BE2C (cell line): ENCODE measurements at regions not wholly inside any gene's neighbourhood (a gene's known extent, or its start where the extent isn't known, plus 50 kb on each side); places are given as distances from the start of the nearest gene placed in this dataset.
"Not testable (repeated sequence)": the region's sequence is repeated elsewhere in the genome, so short reads cannot be mapped to it uniquely, and the experiment has no call there.

Experiments
- DNase-seq: peaks from one replicate; pipeline ENCODE4 v3.0.0-alpha.2; 2020
- H3K27me3 ChIP-seq: fragments of 250-450 bp; sonication (Bioruptor Pico); 2 replicates; pipeline ENCODE4 v1.5.1; 2020; ENCODE audit warnings: mild to moderate bottlenecking
- H3K36me3 ChIP-seq: fragments of 250-450 bp; sonication (Bioruptor Pico); 2 replicates; pipeline ENCODE4 v1.5.1; 2020; ENCODE audit warnings: mild to moderate bottlenecking
- H3K4me1 ChIP-seq: fragments of 250-450 bp; sonication (Bioruptor Pico); 2 replicates; pipeline ENCODE4 v1.5.1; 2020
- H3K4me3 ChIP-seq: 2 replicates; pipeline ENCODE4 v1.5.1; 2011; ENCODE audit warnings: low read depth, low read length
- H3K9me3 ChIP-seq: fragments of 250-450 bp; sonication (Bioruptor Pico); 2 replicates; pipeline ENCODE4 v1.5.1; 2020
- TF ChIP-seq, protein P1 (sequence below): IDR thresholded peaks from 2 replicates; pipeline ENCODE4 v1.5.1; 2012; ENCODE audit warnings: mild to moderate bottlenecking, low read depth, low read length

DNA sequence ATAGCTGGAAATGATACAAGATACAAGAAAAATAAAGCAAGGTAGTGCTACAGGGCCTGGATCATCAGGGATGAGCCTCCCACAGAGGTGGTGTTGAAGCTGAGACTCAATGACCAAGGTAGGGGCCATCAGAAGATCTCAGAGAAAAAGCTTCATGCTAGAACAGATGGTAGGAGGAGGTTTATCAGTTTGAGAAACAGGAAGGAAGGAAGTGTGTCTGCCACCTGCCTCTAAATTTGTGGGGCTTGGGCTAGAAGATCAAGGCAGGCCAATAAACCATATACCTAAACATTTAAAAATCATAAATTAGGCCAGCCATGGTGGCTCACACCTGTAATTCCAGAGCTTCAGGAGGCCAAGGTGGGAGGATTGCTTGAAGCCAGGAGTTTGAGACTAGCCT, 410.8 kb upstream of the PRKCQ start:
- H3K4me3 ChIP-seq: no peak overlapping the region
- TF ChIP-seq, protein P1, sequence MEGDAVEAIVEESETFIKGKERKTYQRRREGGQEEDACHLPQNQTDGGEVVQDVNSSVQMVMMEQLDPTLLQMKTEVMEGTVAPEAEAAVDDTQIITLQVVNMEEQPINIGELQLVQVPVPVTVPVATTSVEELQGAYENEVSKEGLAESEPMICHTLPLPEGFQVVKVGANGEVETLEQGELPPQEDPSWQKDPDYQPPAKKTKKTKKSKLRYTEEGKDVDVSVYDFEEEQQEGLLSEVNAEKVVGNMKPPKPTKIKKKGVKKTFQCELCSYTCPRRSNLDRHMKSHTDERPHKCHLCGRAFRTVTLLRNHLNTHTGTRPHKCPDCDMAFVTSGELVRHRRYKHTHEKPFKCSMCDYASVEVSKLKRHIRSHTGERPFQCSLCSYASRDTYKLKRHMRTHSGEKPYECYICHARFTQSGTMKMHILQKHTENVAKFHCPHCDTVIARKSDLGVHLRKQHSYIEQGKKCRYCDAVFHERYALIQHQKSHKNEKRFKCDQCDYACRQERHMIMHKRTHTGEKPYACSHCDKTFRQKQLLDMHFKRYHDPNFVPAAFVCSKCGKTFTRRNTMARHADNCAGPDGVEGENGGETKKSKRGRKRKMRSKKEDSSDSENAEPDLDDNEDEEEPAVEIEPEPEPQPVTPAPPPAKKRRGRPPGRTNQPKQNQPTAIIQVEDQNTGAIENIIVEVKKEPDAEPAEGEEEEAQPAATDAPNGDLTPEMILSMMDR: no peak
- no peaks in the 10 kb centered on the region for H3K9me3 ChIP-seq
- no peaks in the 10 kb centered on the region for H3K27me3 ChIP-seq
- no peaks in the 10 kb centered on the region for H3K36me3 ChIP-seq
- no peaks in the 10 kb centered on the region for H3K4me1 ChIP-seq
- no peak for DNase-seq

GRCh38 chr10:6988654-6989053, 408.6 kb upstream of the PRKCQ start:
- no peak overlapping the region for H3K4me3 ChIP-seq
- TF ChIP-seq, protein P1: no peak
- H3K9me3 ChIP-seq: no peaks in the 10 kb centered on the region
- H3K4me1 ChIP-seq: no peaks in the 10 kb centered on the region
- H3K36me3 ChIP-seq: no peaks in the 10 kb centered on the region
- no peak for DNase-seq
- no peaks in the 10 kb centered on the region for H3K27me3 ChIP-seq

- no peak for DNase-seq
- Histone ChIP-seq H3K4me3 (no peak overlapping the region), H3K4me1 (no peaks in the 10 kb centered on the region), H3K9me3 (no peaks in the 10 kb centered on the region), H3K27me3 (no peaks in the 10 kb centered on the region), H3K36me3 (no peaks in the 10 kb centered on the region)
- TF ChIP-seq, protein P1: no peak
Observed at GRCh38 chr10:6987536-6987945, 407.5 kb upstream of the PRKCQ start.

DNA sequence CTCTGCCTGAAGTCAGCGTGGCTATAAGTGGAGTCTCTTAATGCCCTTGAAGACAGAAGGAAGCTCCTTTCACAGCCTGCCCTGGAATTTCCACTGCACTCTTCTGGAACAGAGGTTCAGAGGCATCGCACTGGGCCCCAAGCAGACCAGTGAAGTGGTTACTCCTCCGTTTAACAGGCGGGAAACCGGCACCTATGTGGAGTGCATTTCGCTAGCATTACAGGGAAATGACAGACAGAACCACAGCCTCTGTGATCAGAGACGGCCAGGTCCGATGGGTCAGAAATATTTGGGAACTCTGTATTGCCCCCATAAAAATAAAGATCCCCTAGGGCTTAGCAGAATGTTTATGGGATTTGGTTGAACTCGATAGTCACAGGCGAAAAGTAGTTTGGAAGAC, 406.9 kb upstream of the PRKCQ start:
- DNase-seq: no peak
- Histone ChIP-seq H3K36me3 (no peaks in the 10 kb centered on the region), H3K9me3 (no peaks in the 10 kb centered on the region), H3K4me1 (no peaks in the 10 kb centered on the region), H3K4me3 (no peak overlapping the region), H3K27me3 (no peaks in the 10 kb centered on the region)
- TF ChIP-seq, protein P1: no peak

GRCh38 chr10:6985644-6986043, 405.6 kb upstream of the PRKCQ start:
- Histone ChIP-seq H3K4me1 (no peaks in the 10 kb centered on the region), H3K4me3 (no peak overlapping the region), H3K27me3 (no peaks in the 10 kb centered on the region), H3K9me3 (no peaks in the 10 kb centered on the region), H3K36me3 (no peaks in the 10 kb centered on the region)
- DNase-seq: no peak
- TF ChIP-seq, protein P1: no peak

- no peaks in the 10 kb centered on the region for H3K4me1 ChIP-seq
- TF ChIP-seq, protein P1: no peak
- DNase-seq: no peak
- no peaks in the 10 kb centered on the region for H3K36me3 ChIP-seq
- H3K27me3 ChIP-seq: no peaks in the 10 kb centered on the region
- no peak overlapping the region for H3K4me3 ChIP-seq
- no peaks in the 10 kb centered on the region for H3K9me3 ChIP-seq
Observed at GRCh38 chr10:6984971-6985370, 404.9 kb upstream of the PRKCQ start.

DNA sequence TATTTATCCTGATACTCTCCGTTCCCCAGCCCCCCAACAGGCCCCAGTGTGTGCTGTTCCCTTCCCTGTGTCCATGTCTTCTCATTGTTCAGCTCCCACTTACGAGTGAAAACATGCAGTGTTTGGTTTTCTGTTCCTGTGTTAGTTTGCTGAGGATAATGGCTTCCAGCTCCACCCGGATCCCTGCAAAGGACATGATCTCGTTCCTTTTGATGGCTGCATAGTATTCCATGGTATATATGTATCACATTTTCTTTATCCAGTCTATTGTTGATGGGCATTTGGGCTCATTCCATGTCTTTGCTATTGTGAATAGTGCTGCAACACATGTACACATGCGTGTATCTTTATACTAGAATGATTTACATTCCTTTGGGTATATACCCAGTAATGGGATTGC, 403.9 kb upstream of the PRKCQ start:
- H3K27me3 ChIP-seq, H3K4me1 ChIP-seq, H3K4me3 ChIP-seq, DNase-seq, H3K9me3 ChIP-seq, H3K36me3 ChIP-seq: not testable (repeated sequence)
